HG03469 (cell line): ENCODE measurements at regions not wholly inside any gene's neighbourhood (a gene's known extent, or its start where the extent isn't known, plus 50 kb on each side); places are given as distances from the start of the nearest gene placed in this dataset.
"Not testable (repeated sequence)": the region's sequence is repeated elsewhere in the genome, so short reads cannot be mapped to it uniquely, and the experiment has no call there.

Experiments
- ATAC-seq: cut with Tn5 transposase; IDR thresholded peaks from one replicate; pipeline ENCODE4 v1.9.1; 2021; ENCODE audit warnings: mild to moderate bottlenecking, moderate library complexity, moderate number of reproducible peaks; ENCODE audit not compliant: unreplicated experiment

GRCh38 chr7:114293289-114294012 lies 121.2 kb upstream of the FOXP2 start:
- ATAC-seq, result no peak

DNA sequence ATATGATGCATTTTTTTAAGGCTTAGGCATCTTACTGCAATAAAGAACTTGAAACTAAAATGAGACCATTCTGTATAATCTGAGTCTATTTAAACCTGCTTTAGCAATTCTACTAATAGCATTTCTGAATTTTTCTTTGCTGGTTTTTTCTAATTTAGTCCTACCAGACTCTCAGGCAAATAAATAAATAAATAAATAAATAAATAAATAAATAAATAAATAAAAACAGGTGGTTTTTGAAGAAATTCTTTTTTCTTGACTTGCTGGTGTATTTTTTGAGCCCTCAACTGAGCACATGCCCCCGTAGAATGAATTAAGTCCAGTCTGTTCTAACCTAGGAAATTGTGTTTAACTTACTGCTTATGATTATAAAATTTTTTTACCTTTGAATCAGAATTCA lies 134.7 kb upstream of the FOXP2 start:
- no peak for ATAC-seq

DNA sequence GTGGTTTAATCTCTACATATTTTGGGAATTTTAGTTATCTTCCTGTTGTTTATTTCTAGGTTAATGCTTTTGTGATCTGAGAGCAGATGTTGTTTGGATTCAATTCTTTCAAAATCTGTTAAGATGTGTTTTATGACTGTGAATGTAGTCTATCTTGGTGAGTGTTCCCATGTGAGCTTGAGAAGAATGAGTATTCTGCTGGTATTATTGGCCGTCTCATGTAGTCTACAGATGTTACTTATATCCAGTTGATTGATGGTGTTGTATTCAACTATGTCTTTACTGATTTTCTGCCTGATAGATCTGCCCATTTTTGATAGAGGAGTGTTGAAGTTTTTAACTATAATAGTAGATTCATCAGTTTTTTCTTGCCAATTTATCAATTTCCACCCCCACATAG lies 141.4 kb upstream of the FOXP2 start:
- ATAC-seq, result no peak

DNA sequence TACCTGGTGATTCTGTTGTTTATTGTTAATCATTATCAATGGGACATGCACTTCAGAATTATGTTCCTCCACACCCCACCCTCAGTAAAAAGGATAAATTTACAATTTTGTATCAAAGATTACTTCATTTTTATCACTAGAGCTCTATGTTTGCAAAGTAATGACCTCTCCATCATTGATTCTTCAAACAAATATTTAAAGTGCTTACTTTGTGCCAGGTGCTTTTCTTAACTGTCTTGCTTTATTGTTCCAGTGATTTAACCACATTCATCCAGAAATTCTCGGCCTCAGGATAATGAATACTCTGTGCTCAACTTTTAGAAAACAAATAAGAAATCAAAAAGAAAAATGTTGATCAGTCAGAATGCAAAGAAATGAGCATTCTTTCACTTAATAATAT lies 144.9 kb upstream of the FOXP2 start:
- ATAC-seq, result no peak

DNA sequence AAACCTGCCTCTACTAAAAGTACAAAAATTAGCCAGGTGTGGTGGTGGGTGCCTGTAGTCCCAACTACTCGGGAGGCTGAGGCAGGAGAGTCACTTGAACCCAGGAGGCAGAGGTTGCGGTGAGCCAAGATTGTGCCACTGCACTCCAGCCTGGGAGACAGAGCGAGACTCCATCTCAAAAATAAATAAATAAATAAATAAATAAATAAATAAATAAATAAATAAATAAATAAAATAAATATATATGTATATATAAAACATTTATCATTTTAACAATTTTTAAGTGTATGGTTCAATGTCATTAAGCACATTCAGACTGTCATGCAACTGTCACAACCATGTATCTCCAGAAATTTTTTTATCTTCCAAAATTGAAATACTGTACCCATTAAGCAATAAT lies 147.1 kb upstream of the FOXP2 start:
- not testable (repeated sequence) for ATAC-seq

GRCh38 chr7:114264023-114264422 lies 150.6 kb upstream of the FOXP2 start:
- no peak for ATAC-seq

- ATAC-seq, result no peak
These were observed 151.4 kb upstream of the FOXP2 start for GRCh38 chr7:114263219-114263618.

GRCh38 chr7:114255404-114255841 lies 159.2 kb upstream of the FOXP2 start:
- no peak for ATAC-seq

GRCh38 chr7:114243646-114244045 lies 171.0 kb upstream of the FOXP2 start:
- ATAC-seq, result no peak

- ATAC-seq, result no peak
These were observed 171.6 kb upstream of the FOXP2 start for GRCh38 chr7:114242992-114243507.

- ATAC-seq, result no peak
These were observed 185.4 kb upstream of the FOXP2 start for GRCh38 chr7:114229246-114229645.

GRCh38 chr7:114225784-114226183 lies 188.8 kb upstream of the FOXP2 start:
- ATAC-seq, result no peak

DNA sequence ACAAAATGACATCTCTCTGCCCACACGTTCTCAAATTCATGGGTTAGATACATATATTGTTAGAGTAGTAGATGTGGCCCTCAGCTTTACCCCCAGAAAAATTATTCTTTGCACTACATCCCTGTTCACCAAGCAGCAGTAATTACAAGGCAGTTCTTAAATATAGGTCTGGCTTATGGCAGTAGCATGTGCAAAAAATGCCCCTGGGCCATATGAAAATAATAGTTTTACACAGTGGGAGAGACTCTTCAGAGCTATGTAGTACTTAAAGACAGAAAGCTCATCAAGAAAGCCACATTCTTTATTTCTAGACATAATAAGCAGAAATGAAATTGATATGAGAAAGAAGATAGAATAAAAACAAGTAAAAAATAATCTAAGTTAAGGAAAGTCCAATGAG lies 196.3 kb upstream of the FOXP2 start:
- no peak for ATAC-seq

DNA sequence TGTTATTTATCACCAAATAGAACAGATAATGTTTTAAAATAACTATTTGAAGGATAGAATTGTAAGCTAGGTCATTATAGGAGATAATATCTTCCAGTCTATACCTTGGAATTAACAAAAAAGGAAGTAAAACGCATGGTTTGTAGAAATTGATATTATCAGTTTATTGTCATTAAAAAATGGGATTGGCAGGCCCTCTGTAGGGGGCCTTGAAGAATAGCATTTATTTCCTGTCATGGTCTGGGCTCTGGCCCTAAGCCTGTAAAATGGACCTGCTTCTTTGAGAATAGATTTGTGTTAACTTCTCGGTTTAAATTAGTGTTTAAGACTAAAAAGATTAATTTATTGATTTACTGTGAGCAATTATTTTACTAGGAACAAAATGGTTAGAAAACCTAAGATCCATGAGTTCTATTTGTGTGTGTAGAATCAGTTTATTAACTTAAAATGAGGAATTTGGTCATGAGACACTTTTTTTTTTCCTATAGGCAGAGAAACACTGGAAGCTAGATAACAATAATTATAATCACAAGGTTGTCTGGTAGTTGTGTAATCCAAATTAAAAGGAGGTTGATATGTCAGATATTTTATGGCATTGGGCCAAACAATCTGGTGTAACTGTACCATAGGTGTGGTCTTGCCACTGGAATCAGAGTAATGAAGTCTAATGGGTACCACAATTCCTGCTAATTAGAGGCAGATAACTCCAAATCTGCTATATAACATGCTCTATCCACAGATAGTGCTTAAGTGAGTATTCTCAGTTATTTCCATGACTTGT lies 197.4 kb upstream of the FOXP2 start:
- ATAC-seq, result no peak

DNA sequence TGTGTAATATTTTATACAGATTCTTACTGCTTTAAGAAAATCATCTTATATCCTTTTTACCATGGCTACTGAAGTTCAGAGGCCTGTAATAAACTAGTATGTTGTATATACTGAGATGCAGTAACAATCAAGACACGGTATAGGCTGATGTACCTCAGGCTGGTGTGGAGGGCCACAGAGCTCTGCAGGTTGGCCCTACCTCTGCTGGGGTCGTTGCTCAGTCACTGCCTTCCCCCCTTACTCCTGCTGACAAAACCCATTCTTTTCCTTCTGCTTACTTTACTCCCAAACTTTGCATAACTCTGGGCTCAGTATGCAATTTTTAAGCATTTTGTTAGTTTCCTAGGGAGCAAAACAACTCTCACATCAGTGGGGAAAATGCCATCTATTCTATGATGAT lies 200.1 kb upstream of the FOXP2 start:
- no peak for ATAC-seq

DNA sequence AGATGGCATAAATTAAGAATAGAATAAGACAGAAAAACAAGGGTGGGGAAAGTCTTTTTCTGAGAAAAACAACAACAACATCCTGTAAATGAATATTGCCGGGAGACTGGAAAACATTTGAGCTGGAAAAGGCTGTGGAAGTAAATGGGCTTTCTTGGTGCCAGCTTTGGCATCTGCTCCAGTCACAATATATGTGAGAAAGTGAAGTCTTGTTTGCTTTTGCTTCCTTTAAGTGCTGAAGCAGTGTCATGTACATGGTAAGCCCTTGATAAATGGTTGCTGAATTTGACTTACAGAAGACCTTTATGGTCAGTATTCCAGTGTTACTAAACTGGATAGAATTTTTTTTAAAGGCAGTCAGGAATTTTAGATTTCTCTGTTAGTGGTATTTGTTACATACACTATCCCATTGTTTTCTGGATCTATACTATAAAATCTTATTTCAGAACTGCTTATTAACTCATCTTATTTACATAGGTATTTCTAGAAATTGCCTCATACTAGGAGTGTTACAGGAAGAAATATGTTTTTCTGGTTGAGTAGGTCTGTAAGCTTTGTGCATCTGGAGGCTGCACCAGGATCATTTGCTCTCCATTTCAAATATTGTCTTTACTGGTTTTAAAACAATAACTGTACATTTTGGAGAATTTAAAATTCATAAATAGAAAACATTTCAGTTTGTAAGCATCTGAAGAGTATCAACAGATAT lies 201.7 kb upstream of the FOXP2 start:
- ATAC-seq, result no peak

DNA sequence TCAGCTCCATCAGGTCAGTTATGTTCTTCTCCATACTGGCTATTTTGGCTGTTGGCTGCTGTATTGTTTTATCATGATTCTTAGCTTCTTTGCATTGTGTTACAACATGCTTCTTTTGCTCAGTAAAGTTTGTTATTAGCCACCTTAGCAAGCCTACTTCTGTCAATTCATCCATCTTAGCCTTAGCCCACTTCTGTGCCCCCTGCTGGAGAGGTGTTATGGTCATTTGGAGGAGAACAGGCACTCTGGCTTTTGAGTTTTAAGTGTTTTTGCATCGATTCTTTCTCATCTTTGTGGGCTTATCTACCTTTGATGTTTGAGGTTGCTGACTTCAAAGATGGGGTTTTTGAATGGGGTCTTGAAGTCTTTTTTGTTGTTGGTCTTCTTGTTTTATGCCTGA lies 204.6 kb upstream of the FOXP2 start:
- ATAC-seq, result no peak

DNA sequence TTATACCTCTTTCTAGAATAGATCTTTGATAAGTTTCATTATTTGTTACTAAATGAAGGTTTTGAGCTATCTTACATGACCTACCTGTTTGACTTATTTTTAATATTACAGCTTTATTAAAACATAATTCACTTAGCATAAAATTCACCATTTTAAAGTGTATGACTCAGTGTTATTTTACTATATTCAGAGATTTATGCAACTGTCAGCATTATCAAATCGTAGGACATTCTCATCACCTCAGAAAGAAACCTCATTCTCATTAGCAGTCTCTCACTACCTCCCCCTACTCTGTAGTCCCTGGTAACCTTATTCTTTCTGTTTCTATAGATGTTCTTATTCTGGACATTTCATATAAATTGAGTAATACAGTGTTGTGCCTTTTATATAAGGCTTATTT lies 207.9 kb upstream of the FOXP2 start:
- no peak for ATAC-seq

GRCh38 chr7:114196517-114196916 lies 218.1 kb upstream of the FOXP2 start:
- ATAC-seq, result no peak

DNA sequence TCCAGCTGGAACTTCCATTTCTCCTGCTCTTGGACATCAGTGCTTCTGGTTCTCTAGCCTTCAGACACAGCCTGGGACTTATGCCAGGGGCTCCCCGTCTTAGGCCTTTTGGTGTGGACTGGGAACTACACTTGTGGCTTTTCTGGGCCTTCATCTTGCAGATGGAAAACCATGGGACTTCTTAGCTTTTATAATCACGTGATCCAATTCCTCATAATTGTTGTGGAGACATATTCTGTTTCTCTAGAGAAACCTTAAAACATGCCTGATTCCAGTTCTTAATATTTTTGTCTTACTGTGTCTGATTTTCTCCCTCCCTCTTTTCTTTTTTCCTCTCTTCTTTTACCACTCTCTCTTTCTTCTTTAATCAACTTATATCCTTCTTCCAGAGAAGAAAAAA lies 224.2 kb upstream of the FOXP2 start:
- no peak for ATAC-seq

GRCh38 chr7:114183311-114184088 lies 231.1 kb upstream of the FOXP2 start:
- ATAC-seq, result no peak
